ENCODE measurements at regions not wholly inside any gene's neighbourhood (a gene's known extent, or its start where the extent isn't known, plus 50 kb on each side); places are given as distances from the start of the nearest gene placed in this dataset.
"Not testable (repeated sequence)": the region's sequence is repeated elsewhere in the genome, so short reads cannot be mapped to it uniquely, and the experiment has no call there.

DNA sequence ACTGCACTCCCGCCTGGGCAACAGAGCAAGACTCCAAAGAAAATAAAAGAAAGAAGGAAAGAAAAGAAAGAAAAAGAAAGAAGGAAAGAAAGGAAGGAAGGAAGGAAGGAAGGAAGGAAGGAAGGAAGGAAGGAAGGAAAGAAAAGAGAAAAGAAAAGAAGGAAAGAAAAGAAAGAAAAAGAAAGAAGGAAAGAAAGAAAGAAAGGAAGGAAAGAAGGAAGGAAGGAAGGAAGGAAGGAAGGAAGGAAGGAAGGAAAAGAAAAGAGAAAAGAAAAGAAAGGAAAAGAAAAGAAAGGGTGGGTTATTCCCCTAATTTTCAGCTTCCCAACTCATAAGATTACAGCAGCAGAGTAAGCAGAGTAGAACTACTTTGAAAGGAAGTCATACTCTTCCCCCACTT, 64.4 kb downstream of the TMEM200C start:
- ATAC-seq = not testable (repeated sequence)

DNA sequence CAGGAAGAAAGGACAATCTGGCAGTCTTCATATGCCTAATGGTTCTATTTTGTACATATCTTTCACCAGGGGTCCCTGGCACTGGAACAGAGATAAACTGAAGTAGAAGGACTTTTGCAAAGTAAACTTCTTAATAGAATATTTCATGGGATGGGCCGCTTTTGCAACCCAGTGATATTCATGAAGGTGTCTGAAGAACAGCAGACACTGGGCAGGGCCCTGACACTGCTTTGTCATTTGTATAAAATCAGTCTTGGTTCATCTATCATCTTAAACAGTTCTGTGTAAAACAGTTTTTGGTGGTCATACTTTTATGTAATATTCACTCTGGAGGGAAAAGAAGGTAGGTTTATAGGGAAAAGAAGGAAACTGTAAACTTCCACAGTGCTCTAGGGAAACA, 66.4 kb downstream of the TMEM200C start:
- ATAC-seq = no peak

DNA sequence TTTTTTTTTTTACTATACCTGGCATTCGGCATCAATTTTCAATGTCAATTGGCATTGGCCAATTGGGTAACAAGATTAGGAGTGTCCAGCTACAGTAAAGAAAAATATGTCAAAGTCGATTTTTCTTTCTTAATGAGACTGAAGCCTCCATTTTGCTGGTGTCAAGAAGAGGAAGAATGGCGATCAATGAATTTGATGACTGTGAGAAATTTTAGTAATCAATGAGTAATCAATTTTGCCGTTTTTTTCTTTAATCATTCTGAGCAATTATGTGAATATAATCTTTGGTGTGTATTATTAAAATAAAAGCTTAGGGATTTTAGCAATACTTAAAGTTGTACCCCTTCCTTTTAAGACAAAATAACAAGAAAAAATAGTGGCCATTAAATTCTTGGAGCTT, 69.7 kb downstream of the TMEM200C start:
- ATAC-seq = no peak

DNA sequence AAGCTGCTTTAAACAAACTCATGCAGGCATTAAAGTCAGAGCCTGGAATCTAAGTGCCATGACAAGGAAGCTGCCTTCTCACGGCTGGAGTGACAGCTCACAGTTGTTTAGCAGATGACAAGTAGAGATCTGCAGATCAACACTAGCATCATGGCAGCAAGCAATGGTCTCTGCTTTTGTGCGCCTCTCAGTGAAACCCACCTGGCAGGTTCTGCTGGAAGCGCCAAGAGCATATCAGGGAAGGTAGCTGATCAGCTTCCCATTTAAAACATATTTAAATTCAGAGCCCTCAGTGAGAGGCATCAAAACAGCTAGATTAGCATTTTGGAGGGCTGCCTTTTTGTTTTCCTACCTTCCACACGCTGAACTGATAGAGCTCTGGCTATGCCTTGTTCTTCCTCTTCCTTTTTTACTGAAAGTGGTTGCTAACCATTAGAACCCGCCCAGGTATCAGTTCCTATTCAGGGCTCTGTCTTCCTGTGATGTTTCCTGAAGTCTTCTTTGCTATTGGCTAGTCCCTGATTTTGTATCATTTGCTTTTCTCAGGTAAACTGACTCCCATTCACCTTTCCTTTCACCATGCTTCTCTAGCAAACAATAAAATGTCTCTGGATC, 70.8 kb downstream of the TMEM200C start:
- no peak for ATAC-seq

DNA sequence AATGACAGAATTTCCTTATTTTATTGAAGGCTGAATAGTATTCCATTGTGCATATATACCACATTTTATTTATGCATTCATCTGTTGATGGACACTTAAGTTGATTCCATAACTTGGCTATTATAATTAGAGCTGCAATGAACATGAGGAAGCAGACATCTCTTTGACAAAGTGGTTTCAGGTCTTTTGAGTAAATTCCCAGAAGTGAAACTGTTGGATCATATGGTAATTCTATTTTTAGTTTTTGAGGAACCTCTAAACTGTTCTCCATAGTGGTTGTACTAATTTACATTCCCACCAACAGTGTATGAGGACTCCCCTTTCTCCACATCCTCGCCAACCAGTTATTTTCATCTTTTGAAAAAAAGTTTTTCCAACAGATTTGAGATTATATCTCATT, 77.5 kb downstream of the TMEM200C start:
- ATAC-seq = no peak

DNA sequence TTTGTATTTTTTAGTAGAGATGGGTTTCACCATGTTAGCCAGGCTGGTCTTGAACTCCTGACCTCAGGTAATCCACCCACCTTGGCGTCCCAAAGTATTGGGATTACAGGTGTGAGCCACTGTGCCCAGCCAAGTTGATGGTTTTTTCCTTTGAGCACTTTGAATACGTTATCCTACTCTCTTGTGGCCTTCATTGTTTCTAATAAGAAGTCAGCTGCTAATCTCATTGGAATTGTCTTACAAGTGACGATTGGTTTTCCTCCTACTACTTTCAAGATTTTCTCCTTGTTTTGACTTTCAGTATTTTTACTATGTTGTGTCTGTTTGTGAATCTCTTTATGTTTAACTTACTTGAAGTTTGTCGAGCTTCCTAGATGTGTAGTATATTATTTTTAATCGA, 88.5 kb downstream of the TMEM200C start:
- no peak for ATAC-seq

DNA sequence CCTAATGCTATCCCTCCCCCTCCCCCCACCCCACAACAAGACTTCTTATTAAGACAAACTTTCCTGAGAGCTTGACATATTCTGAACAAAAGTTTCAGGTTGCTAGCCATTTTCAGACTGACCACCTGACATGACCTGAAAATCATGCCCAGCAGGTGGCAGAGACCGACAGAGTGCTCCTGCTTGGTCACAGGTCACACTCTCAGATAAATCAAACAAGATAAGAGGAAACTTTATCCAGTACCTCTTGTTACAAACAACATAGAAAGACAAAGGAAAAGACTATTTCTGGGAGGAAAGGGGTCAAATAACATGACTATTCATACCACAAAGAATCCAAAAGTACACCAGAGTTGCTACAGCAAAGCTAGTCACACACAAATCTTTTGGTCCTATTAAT, 107.4 kb downstream of the TMEM200C start:
- no peak for ATAC-seq

DNA sequence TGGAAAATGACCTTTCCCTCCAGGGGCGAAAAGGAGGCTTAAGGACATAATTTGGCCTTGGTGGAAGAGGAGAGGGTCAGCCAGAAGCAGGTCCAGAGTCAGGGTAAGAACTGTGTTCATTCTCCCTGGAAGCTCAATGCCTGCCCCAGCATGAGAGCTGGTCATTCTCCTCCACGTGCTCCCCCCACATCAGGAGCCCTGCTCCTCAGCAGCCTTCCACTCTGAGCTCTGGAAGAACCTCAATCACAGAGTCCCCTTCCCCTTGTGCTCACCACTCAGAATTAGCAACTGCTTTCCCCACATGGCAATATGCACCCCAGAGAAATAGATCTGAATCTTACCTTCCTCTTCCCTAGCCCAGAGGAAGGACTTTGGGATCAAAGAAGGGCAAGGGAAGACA, 115.4 kb downstream of the TMEM200C start:
- no peak for ATAC-seq

DNA sequence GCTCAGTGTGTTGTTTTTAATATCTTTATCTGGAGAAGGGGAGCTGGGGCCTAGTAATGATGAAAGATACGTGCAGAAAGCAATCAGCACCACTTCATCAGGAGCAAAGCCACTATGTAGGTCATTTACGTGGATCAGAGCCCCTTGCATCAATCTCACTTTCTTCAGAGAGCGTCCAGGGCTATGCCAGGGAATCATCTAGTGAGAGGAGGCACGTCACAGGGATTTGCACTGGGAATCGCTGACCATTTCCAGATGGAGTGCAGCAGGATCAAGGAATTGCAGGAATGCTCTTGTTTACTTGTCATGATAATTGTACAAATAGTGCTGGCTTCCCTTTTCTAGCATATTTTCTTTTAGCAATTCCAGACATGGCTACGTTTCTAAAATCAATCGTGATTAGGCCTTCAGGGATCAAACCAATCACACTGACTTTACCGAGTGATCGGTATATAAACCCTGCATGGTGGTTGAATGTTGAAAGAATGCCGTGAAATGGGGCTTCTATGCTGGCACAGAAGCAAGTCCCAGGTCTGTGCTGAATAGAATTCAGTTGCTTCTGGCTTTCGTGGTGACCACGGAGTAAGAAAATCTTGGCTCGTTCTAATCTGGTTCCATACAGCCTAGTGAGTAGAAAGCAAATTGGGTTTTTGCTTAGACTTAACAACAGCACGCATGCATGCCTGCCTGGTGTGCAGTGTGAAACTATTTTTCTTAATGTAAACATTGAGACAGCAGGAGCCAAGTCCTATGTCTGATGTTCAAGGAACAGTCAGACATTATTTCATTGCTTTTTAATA, 122.8 kb downstream of the TMEM200C start:
- no peak for ATAC-seq

DNA sequence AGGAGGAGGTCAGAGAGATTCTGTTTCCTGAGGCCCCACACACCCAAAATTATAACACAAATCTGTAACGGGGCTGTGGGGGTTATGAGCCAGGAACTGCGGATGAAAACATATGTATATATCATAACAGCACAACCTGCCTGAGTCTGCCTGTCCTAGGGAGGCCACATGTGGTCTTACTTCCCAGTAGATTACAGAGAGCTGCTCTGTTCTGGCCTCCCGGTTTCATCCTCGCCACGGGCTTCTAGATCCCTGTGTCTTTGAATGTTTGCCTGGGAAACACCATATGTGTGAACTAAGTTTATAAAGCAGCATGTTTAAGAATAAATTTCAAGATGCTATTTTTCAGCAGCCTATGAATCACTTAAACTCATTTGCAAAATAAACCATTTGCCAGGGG, 124.0 kb downstream of the TMEM200C start:
- no peak for ATAC-seq

DNA sequence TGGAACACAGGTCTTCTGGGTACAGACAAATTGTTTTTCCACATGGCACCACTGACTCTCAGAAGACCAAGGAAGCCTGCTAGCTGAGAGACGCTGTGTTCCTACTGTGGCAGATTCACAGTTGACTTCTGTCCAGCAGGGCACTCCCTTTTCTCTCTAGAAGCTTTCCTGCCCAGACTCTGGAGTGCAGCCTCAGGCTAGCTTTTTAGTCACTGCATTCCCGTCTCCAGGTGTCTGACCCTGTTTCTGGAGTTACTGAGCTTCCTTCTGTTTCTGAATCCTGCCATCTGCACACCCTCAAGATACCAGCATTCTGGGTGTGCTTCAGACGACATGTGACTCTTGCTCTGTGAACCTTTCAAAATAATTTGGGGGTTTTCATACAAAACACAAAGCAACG, 125.1 kb downstream of the TMEM200C start:
- no peak for ATAC-seq

DNA sequence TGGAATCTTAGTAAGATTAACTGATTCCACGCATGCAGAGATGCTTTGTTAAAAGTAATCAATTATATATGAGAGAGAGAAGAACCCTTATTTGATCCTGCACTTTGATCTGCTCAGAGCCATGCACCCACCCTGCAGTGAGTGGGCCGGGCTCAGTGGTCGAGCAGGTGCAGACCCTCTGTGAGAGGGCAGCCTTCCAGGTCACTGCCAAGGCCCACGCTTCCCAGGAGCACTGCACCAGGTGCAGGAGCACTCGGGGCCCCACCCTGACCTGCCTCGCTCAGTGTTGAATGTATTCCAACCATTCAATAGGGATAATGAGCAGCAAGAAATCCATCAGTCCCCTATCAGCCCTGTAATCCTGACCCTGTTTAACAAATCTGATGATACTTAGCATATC, 126.9 kb downstream of the TMEM200C start:
- no peak for ATAC-seq

DNA sequence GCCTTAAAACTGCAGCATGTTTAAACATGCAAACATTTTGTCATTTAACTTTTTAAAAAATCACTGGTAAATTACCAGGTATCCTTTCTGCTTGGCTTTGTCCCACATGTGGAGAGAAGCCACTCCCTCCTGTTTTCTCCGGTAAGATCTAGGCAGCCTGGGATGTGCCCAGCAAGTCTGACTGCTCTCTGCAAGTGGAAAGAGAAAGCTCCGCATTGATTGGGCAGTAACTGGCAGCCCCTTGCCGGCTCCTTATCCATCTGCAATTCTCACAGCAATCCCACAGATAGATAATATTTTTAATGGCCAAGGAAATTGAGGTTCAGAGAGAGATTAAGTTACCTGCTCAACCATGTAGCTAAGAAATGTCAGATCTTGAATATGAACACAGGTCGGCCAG, 136.1 kb downstream of the TMEM200C start:
- no peak for ATAC-seq

DNA sequence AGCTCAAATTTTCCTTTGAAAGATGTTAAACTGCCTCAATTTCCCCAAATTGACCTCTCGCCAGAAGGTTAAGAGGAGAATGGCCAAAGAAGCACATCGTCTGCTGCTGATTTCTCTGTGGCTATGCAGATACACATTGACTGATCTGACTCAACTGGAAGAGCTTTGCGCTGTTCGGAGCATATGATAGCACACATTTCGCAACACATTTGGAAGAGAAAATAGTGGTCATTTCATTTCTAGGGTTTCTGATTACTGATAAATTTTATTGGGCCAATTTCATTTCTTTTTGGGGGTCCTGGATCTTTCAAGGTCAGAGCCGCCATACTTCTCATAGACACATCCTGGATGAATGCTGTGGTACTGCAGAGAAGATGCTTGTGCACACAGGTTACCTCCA, 138.5 kb downstream of the TMEM200C start:
- ATAC-seq = no peak

DNA sequence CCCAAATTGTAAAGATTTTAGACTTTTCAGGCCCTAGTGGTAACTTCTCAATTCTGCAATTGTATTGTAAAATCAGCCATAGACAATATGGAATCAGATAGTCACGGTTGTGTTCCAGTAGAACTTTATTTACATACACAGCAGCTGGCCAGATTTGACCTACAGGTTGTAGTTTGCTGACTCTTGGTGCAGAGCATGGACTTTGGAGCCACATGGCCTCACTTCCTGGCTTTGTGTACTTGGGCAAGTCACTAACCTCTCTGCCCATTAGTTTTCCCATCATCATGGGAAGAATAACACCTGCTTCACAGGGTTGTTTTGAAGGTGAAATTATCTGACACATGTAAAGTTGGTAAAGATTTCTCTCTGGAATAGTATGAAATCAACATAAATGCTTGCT, 147.6 kb downstream of the TMEM200C start:
- no peak for ATAC-seq

DNA sequence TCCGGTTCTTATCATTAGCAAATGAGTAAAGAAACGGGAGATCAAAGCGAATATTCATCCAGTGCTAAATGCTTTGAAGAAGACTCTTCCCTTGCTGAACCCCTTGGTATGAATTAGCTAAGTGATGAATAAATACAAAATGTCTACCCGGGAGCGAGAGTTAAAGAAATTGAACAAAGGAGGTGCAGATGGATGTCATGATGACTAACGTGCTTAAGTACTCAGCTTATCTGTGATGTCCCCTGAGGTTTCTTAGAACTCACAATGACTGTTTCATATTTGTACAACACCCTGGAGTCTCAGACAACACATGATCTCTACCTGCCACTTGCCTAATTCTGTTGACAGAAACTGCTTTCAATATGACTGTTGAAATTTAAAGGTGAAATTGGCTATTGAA, 148.5 kb downstream of the TMEM200C start:
- ATAC-seq = no peak

DNA sequence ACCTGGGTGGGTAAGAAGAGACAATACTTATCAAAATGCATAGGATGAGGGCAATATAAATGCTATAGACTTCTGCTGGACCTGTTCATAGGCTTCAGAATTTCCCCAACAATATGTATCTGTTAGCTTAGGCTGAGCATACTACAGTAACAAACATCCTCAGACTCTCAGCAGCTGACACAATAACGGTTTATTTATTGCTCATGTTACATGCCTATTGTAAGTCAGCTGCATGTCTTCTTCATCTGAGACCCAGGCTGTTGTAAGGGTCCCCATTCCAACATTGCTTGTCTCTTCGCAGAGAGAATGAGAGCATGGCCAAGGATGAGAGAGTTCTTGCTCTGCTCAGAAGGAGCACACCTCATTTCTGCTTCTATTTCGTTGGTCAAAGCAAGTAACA, 150.7 kb downstream of the TMEM200C start:
- no peak for ATAC-seq

DNA sequence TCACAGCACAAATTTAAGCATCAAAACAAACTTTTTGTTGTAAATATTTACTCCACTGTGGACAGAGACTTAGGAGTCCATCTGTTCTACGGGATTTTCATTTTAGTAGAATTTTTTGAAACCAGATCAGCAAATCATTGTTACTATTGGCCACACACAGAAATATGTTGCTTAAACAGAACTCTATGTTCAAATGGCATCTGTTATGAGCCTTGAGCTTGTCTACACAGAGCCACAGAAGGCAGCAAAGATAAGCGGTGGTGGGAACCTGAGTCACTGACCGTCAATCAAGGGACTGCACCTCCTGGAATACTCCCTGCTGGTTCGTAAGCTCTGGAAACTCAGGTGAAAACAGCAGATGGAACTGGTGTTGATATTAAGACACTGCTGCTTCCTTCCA, 156.8 kb downstream of the TMEM200C start:
- ATAC-seq = no peak

DNA sequence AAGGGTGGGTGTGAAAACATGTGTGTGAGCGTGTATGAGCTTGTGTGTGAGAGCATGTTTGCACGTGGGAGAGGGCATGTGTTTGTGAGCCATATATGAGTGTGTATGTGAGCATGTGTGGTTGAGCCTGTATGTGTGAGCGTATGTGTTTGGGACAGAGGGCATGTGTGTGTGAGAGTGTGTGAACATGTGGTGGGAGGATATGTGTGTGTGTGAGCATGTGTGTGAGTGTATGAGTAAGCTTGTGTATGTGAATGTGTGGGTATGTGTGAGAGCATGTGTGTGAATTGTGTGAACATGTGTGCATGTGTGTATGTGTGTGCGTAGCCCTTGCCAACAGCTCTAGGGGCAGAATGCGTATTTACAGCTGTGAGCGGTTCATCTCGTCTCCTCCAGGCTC, 163.0 kb downstream of the TMEM200C start:
- ATAC-seq = no peak

DNA sequence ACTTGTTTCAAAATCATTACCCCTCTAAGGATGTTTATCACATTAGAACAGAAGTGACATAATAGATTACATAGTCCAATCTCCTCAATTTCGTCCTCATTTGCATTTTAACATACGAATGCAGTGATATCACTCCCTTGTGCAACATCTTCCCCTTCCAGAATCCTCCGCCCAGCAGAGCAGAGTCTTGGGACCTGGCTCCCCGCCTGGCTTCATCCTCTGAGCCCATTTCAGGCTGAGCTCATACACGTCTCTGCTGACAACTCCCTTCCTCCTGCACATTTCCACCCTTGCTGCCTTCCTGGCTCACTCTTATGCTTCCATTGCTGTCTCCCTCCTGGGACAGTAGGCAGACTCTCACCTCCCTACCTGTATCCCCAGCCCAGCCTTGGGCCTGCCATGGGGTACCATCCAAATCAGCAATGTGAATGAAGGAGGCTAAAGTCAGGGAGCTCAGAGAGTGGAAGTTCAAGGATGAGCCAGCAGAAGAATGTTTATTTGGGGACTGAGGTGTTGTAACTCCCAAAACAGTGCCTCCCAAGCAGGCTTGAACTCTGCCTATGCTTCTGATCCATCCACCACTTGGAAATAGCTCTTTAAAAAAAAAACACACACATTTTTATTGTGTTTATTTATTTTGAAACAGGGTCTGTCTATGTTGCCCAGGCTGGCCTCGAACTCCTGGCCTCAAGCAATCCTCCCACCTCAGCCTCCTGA, 165.2 kb downstream of the TMEM200C start:
- ATAC-seq = no peak

DNA sequence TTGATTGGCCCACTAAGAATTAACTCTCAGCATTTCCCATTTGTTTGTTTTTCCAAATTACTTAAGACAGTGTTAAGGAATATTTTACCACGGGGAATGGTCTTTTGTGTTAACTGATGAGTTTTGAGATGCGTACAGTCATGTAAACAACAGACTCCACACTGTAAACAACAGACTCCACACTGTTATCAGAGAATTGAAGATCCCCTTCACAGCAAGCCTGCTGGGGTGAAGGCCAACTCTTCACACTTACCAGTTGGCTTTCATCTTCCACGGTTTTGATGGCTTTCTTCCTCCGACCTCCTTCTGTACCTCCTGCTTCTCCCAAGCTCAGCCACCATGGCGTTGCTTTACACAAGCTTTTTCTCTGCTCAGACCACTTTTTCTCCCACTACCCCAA, 166.8 kb downstream of the TMEM200C start:
- ATAC-seq = no peak

DNA sequence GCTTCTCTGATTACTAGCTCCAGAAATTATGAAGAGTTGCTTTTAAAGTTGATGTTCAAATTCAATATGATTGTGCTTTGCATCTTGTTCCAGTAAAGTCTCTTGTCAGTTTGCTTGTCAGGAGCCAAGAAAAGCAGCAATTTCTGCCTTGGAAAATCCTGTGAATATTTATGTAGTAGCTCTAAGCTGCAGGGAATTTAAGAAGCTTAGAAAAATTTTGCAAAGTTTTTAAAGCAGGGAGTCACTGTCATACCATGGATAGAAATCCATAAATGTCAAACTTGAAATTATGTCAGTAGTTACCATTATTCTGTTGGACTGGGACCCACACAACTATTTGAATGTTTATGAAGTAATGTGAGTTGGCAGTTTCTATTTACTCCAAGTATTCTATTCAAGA, 169.3 kb downstream of the TMEM200C start:
- ATAC-seq = no peak

DNA sequence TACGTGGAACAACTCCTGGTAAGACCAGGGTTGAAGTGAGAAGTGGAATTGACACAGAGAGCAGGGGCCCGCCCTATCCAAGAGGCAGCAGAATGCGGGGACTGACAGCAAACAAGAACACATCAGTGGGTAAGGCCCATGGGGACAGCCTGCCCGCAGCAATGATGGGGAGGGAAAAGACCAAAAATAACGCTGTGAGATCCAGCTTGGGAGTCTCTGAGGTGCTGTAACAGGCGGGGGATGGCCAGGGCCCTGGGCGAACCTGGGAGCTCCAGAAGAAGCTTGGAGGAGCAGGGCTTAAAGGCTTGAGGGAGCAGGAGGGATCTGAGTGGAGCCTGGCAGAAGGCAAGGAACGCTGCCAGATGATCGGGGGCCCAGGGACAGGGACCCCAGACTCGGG, 173.4 kb downstream of the TMEM200C start:
- ATAC-seq = no peak

DNA sequence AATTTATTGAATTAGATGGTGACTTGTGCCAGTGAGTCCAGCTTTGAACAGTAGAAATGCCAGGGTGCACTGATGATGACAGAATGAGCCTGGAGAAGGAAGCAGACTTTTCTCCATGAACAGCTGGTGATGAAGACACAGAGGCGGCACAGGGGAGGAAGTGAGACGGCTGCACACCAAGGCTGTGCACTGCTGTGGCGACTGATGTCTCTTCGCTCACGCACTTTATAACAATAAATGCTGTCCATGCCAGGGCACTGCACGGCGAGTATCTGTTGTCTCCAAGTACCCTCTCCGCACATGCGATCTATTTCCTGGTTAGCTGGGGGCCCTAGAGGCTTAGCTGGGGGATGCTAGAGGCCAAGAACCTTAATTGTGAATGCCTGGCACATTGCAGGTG, 175.2 kb downstream of the TMEM200C start:
- ATAC-seq = no peak
